ENCODE measurements at regions not wholly inside any gene's neighbourhood (a gene's known extent, or its start where the extent isn't known, plus 50 kb on each side); places are given as distances from the start of the nearest gene placed in this dataset.

DNA sequence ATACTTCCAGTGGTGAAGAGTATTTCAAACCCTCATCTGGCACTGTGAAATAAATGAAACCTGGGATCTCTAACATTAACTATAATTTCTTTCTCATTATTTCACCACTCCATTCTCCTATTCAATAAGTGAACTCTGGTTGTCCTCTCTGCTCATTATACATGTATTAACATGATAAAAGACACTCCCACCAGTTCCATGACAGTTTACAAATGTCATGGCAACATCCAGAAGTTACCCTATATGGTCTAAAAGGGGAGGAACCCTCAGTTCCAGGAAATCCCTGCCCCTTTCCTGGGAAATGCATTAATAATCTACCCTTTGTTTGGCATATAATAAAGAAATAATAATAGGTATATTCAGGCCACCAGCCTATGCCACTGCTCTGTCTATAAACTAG, 62.7 kb upstream of the BRINP3 start:
- DNase-seq (ENCODE audit: low read depth): no peak

GRCh38 chr1:190551638-190552037, 74.0 kb upstream of the BRINP3 start:
- no peak for DNase-seq (ENCODE audit: low read depth)

GRCh38 chr1:190560161-190560681, 82.6 kb upstream of the BRINP3 start:
- DNase-seq (ENCODE audit: low read depth): no peak

- DNase-seq (ENCODE audit: low read depth): peak; percentile 7
Measured at GRCh38 chr1:190563230-190563629, 85.6 kb upstream of the BRINP3 start.

GRCh38 chr1:190564117-190564516, 86.5 kb upstream of the BRINP3 start:
- DNase-seq (ENCODE audit: low read depth): no peak

DNA sequence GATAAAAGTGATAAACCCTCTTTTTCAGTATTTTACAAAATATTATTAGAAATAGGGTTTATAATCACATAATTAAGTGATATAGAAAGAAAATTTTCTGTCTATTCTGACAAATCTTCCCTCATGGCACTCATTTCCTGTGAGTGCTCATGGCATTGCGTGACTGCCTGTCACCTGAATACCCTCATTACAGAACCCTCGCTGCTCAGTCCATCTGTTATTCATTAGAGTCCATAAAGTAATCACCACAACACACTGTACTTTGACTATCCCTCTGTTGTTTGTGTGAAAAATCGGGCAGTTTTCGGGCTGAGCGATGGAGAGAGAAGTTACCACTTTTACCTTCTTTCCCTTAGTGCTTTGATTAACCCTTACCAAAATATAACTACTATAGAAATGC, 100.4 kb upstream of the BRINP3 start:
- DNase-seq (ENCODE audit: low read depth): peak; percentile 35

DNA sequence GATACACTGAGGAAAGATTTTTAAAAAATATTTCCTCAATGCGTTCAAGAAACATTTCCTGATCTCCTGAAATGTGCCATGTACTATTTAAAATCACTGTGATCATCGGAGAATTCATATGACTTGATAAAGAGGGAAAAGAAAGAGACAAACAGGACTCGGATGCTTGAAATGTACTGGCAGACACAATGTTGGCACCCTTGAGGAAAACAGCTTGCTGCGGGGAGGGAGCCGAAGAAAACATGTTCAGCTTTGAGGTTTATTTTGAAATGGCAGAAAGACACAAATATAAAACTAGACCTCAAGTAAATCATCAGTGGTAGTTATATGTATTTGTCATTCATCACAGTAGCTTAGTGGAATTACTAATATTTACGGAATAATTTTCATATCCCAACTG, 100.9 kb upstream of the BRINP3 start:
- DNase-seq (ENCODE audit: low read depth): no peak

DNA sequence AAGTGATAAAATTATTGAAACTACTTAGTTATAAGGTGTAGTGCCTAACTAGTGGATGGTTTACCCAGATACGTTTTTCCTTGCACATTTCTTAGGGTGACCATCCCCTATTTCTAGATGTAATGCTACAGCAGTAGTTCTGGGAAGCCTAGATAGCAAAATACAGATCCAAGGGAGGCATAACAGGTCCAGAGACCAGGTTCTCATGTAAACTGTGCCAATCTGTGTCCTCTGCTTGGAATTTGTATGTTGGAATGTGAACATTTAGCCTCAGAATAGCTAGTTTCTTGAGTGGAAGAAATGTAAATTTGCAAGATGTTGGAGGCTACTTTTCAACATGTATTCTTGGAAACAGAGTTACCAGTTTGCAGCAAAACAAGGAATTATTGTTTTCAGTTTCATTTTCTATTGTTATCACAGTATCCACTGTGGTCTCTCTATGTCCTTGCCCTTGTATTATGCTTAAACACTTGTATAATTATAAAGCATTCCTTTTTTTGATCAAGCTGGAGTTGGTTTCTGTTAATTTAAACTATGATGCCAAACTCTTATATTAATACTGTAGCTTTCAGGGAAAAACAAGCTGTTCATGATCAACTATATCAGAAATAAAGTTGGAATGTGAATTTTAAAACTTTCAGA, 102.0 kb upstream of the BRINP3 start:
- no peak for DNase-seq (ENCODE audit: low read depth)

GRCh38 chr1:190583862-190584261, 106.2 kb upstream of the BRINP3 start:
- DNase-seq (ENCODE audit: low read depth): no peak

DNA sequence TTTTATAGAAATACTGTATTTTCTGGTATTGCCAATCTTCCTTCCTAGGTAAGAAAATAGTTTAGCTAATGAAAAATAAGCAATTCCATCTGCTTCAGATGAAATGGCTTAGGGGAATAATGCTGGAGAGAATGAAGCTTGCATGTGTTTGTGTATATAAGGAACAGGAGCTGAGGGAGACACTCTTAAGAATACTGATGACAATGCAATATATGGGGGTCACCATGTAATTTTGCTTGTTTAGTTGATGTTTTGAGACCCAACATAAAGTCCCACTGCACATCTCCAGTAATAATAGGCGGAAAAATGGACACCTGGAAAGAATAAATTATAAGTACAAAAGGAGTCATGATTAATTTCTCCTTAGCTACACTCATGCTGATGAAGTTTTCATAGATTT, 110.8 kb upstream of the BRINP3 start:
- DNase-seq (ENCODE audit: low read depth): no peak

GRCh38 chr1:190595438-190595837, 117.8 kb upstream of the BRINP3 start:
- DNase-seq (ENCODE audit: low read depth): no peak

DNA sequence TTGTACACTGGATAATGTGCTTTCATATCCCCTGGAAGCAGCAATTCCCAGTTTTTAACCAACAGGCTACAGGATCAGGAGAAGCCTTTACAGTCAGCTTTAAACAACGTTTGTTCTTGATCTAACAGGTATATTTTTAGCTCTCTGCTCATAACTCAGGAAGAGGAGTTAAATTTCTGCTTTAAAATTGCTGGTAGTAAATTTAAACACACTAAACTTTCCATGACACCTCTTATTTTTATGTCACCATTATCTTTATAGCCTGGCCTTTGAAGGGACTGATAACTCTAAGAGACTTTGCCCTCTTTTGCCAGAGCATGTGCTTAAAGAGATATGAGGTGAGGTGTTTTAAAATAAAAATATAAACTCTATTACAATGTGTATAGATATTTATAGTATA, 119.6 kb upstream of the BRINP3 start:
- DNase-seq (ENCODE audit: low read depth): no peak

- no peak for DNase-seq (ENCODE audit: low read depth)
Measured at GRCh38 chr1:190599670-190600069, 122.0 kb upstream of the BRINP3 start.

DNA sequence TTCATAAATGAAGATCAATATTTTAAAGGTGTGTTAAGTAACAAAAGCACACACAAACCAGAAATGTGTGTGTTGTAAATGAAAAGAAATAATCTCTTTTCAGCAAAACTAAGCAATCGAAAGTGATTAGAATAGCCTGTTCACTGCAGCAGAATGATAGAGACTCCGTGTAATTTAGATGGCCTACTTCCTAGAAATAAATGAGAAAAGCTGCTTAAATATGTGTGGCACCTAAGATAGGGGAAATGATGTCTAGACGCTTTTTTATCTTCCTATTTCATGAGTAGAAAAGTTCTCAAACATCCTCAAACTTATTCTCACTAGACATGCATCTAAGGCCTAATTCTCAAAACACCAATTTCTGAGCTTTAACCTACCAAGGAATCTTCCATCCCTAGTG, 124.7 kb upstream of the BRINP3 start:
- DNase-seq (ENCODE audit: low read depth): no peak

DNA sequence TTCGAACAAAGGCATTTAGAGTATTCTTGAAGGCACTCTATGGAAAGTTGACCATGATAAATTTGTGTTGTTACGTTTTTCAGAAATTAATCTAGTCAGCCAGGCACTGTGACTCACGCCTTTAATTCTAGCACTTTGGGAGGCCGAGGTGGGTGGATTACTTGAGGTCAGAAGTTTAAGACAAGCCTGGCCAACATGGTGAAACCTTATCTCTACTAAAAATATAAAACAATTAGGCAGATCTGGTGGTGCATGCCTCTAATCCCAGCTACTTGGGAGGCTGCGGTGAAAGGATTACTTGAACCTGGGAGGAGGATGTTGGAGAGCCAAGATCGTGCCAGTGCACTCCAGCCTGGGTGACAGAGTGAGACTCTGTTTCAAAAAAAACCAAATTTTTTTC, 130.6 kb upstream of the BRINP3 start:
- DNase-seq (ENCODE audit: low read depth): peak; percentile 53

DNA sequence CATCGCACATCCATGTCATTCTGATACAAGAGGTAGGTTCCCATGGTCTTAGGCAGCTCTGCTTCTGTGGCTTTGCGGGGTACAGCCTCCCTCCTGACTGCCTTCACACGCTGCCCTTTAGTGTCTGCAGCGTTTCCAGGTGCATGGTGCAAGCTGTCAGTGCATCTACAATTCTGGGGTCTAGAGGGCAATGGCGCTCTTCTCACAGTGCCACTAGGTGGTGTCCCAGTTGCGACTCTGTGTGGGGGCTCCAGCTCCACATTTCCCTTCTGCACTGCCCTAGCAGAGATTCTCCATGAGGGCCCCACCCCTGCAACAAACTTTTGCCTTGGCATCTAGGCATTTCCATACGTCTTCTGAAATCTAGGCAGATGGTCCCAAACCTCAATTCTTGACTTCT, 138.2 kb upstream of the BRINP3 start:
- no peak for DNase-seq (ENCODE audit: low read depth)

GRCh38 chr1:190616235-190616634, 138.6 kb upstream of the BRINP3 start:
- no peak for DNase-seq (ENCODE audit: low read depth)

- no peak for DNase-seq (ENCODE audit: low read depth)
Measured at GRCh38 chr1:190619724-190620123, 142.1 kb upstream of the BRINP3 start.

GRCh38 chr1:190633488-190633887, 155.8 kb upstream of the BRINP3 start:
- DNase-seq (ENCODE audit: low read depth): no peak

DNA sequence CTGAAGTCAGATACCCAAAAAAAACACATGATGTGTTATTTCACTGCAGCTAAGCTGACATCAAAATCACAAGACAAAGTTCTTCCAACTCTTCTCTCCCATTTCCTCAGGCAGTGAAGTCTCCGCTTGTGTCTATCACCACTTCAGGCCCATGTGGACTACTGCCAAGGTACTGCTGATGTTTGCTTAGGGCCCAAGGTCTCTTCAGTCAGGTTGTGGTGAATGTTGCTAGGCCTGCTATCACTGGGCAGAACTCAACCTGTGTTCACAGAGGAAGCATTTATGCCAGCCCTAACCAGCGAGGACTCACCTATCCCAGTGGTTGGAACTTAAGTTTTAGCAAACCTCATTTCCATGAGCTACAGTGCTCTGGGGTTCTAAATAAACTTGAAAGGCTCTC, 156.5 kb upstream of the BRINP3 start:
- DNase-seq (ENCODE audit: low read depth): no peak

DNA sequence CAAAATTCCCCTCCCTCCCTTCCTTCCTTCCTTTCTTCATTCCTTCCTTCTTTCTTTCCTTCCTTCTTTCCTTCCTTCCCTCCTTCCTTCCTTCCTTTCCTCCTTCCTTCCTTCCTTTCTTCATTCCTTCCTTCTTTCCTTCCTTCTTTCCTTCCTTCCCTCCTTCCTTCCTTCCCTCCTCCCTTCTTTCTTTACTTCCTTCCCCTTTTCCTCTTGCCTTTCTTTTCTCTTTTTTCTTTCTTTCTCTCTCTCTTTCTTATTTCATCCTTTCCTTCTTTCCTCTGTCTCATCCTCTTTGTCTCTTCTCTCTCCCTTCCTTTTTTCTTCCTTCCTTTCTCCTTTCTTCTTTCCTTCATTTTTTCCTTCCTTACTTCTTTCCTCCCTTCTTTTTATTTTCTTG, 171.9 kb upstream of the BRINP3 start:
- no peak for DNase-seq (ENCODE audit: low read depth)

- DNase-seq (ENCODE audit: low read depth): no peak
Measured at GRCh38 chr1:190658907-190659306, 181.2 kb upstream of the BRINP3 start.

- no peak for DNase-seq (ENCODE audit: low read depth)
Measured at GRCh38 chr1:190663962-190664361, 186.3 kb upstream of the BRINP3 start.

DNA sequence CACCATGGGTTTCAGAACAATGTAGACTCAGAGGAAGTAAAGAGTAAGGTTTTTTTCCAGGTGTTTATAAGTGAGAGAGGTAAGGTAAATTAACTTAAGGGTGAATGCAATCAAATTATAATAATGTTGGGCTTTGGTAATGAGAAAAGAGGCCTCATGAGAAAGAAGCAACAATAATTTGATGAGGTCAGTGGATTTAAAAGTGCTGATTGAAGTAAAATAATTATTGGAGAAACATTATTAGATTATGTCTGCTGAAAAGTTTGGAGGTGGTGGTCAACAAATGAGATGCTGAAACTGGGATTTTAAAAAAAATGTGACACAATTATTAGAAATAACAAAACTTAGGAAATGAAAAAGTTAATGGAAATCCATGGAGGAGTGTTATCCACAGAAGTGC, 187.4 kb upstream of the BRINP3 start:
- no peak for DNase-seq (ENCODE audit: low read depth)

Measured in Daoy (cell line).